ENCODE measurements at regions not wholly inside any gene's neighbourhood (a gene's known extent, or its start where the extent isn't known, plus 50 kb on each side); places are given as distances from the start of the nearest gene placed in this dataset.
"Not testable (repeated sequence)": the region's sequence is repeated elsewhere in the genome, so short reads cannot be mapped to it uniquely, and the experiment has no call there.

DNA sequence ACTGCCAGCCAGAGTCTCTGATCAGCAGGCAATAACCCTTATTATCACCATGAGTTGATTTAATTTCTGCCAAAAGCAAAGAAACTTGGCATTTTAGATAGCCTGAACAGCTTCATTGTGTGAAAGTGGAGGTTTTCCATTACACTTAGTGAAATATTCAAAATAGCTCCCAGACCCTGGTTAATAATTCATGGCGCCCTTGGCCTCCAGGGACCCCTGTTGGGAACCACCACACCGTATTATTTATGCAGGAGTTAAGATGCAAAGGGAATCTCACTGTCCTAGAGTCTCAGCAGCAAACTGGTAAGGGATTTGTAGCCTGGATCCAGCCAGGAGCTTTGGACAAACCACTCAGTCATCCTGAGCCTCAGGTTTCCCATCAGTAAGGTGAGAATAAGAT lies 110.0 kb upstream of the PABPC3 start:
- TF ChIP-seq, protein P1, sequence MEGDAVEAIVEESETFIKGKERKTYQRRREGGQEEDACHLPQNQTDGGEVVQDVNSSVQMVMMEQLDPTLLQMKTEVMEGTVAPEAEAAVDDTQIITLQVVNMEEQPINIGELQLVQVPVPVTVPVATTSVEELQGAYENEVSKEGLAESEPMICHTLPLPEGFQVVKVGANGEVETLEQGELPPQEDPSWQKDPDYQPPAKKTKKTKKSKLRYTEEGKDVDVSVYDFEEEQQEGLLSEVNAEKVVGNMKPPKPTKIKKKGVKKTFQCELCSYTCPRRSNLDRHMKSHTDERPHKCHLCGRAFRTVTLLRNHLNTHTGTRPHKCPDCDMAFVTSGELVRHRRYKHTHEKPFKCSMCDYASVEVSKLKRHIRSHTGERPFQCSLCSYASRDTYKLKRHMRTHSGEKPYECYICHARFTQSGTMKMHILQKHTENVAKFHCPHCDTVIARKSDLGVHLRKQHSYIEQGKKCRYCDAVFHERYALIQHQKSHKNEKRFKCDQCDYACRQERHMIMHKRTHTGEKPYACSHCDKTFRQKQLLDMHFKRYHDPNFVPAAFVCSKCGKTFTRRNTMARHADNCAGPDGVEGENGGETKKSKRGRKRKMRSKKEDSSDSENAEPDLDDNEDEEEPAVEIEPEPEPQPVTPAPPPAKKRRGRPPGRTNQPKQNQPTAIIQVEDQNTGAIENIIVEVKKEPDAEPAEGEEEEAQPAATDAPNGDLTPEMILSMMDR (IDR thresholded peaks at IDR 0.05; ENCODE audit: low read length), result no peak
- TF ChIP-seq EZH2 (IDR thresholded peaks at IDR 0.05; ENCODE audit: borderline replicate concordance, low read length), result no peak
- H4K20me1 ChIP-seq (ENCODE audit: insufficient read depth, low read length), result no peaks in the 10 kb centered on the region
- no peak overlapping the region for H3K9ac ChIP-seq (ENCODE audit: low read length)
- H3K27ac ChIP-seq (ENCODE audit: low read depth, low read length, poor library complexity, severe bottlenecking), result no peak overlapping the region
- no peaks in the 10 kb centered on the region for H3K79me2 ChIP-seq (ENCODE audit: insufficient read depth, low read length)
- no peaks in the 10 kb centered on the region; the same call in 1 of the 2 replicates for H3K27me3 ChIP-seq (ENCODE audit: insufficient read depth, low read length)
- H2AFZ ChIP-seq (ENCODE audit: low read length), result no peak overlapping the region
- H3K4me3 ChIP-seq (ENCODE audit: low read depth, low read length, poor library complexity, severe bottlenecking), result no peak overlapping the region
- H3K4me2 ChIP-seq (ENCODE audit: low read length), result no peak overlapping the region
- no peaks in the 10 kb centered on the region for H3K9me3 ChIP-seq (ENCODE audit: low read length)
- H3F3A ChIP-seq (ENCODE audit: insufficient read depth, low read length), result no peaks in the 10 kb centered on the region
- no peaks in the 10 kb centered on the region for H3K4me1 ChIP-seq (ENCODE audit: insufficient read depth, low read length, severe bottlenecking)
- H3K9me2 ChIP-seq (ENCODE audit: low read depth, low read length), result no peaks in the 10 kb centered on the region
- H3K36me3 ChIP-seq (ENCODE audit: insufficient read depth, low read length), result no peaks in the 10 kb centered on the region

DNA sequence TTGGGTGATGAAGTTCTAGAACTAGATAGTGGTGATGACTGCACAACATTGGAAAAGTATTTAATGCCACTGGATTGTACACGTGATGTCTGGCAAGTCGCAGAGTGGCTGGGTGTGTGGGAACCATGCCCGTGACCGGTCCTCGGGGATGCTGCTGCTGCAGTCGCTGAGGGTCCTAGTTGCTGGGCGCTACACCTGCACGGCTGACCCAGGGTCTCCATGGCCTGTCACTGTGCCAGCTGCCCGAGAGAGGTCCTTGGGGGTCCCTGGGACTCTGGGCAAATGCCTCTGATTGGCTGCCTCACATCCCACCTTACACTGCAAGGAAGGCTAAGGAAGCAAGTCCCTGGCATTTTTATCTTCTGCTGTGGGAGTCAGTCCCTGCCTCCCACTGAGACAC lies 109.1 kb upstream of the PABPC3 start:
- no peak overlapping the region for H3K9ac ChIP-seq (ENCODE audit: low read length)
- TF ChIP-seq, protein P1 (IDR thresholded peaks at IDR 0.05; ENCODE audit: low read length), result no peak
- TF ChIP-seq EZH2 (IDR thresholded peaks at IDR 0.05; ENCODE audit: borderline replicate concordance, low read length), result no peak
- no peaks in the 10 kb centered on the region for H3K9me2 ChIP-seq (ENCODE audit: low read depth, low read length)
- no peaks in the 10 kb centered on the region for H3K9me3 ChIP-seq (ENCODE audit: low read length)
- H4K20me1 ChIP-seq (ENCODE audit: insufficient read depth, low read length), result no peaks in the 10 kb centered on the region
- H3K4me3 ChIP-seq (ENCODE audit: low read depth, low read length, poor library complexity, severe bottlenecking), result no peak overlapping the region
- H3K4me2 ChIP-seq (ENCODE audit: low read length), result no peak overlapping the region
- no peak overlapping the region for H2AFZ ChIP-seq (ENCODE audit: low read length)
- H3K4me1 ChIP-seq (ENCODE audit: insufficient read depth, low read length, severe bottlenecking), result no peaks in the 10 kb centered on the region
- H3K79me2 ChIP-seq (ENCODE audit: insufficient read depth, low read length), result no peaks in the 10 kb centered on the region
- no peaks in the 10 kb centered on the region for H3F3A ChIP-seq (ENCODE audit: insufficient read depth, low read length)
- H3K27me3 ChIP-seq (ENCODE audit: insufficient read depth, low read length), result no peaks in the 10 kb centered on the region; the same call in 1 of the 2 replicates
- H3K27ac ChIP-seq (ENCODE audit: low read depth, low read length, poor library complexity, severe bottlenecking), result no peak overlapping the region
- H3K36me3 ChIP-seq (ENCODE audit: insufficient read depth, low read length), result no peaks in the 10 kb centered on the region

DNA sequence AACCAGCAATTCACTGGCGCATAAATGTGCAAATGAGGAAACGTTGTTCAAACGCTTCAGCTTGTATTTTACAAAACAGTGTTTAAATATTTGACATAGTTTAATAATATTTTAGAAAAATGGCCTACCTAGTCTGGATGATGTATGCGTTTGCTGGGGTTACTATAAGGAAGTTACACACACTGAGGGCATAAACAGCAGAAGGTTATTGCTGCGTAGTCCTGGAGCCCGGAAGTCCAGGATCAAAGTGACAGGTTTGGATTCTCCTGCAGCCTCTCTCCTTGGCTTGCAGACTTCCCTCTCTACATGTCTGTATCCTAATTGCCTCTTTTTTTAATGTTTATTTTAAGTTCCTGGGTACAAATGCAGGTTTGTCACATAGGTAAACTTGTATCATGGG lies 106.0 kb upstream of the PABPC3 start:
- H3K27me3 ChIP-seq (ENCODE audit: insufficient read depth, low read length); H3K9me2 ChIP-seq (ENCODE audit: low read depth, low read length); H4K20me1 ChIP-seq (ENCODE audit: insufficient read depth, low read length); H3K9ac ChIP-seq (ENCODE audit: low read length); H3K36me3 ChIP-seq (ENCODE audit: insufficient read depth, low read length); H3K4me2 ChIP-seq (ENCODE audit: low read length); H3F3A ChIP-seq (ENCODE audit: insufficient read depth, low read length); H3K27ac ChIP-seq (ENCODE audit: low read depth, low read length, poor library complexity, severe bottlenecking); H3K79me2 ChIP-seq (ENCODE audit: insufficient read depth, low read length); H2AFZ ChIP-seq (ENCODE audit: low read length); H3K9me3 ChIP-seq (ENCODE audit: low read length); H3K4me1 ChIP-seq (ENCODE audit: insufficient read depth, low read length, severe bottlenecking); H3K4me3 ChIP-seq (ENCODE audit: low read depth, low read length, poor library complexity, severe bottlenecking): not testable (repeated sequence)

DNA sequence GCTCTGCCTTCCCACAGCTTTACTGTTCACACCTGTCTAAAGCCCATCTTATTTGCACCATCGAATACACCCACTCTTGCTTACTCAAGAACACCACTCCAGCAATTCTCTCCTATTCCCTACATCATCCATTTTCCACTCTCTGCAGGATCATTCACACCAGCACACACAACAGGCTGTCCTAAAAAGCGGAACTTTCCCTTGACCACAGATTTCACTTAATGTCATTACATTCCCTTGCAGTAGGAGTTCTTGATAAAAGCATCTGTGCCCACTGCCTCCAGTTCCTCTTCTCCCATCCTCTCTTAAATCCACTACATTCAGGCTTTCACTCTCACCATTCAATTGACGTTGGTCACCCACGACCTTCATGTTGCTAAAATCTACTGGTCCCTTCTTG lies 103.0 kb upstream of the PABPC3 start:
- not testable (repeated sequence) for H3K79me2 ChIP-seq (ENCODE audit: insufficient read depth, low read length); H3K27ac ChIP-seq (ENCODE audit: low read depth, low read length, poor library complexity, severe bottlenecking); H3K4me2 ChIP-seq (ENCODE audit: low read length); H2AFZ ChIP-seq (ENCODE audit: low read length); H4K20me1 ChIP-seq (ENCODE audit: insufficient read depth, low read length); H3K9me3 ChIP-seq (ENCODE audit: low read length); H3K9me2 ChIP-seq (ENCODE audit: low read depth, low read length); H3F3A ChIP-seq (ENCODE audit: insufficient read depth, low read length); H3K4me3 ChIP-seq (ENCODE audit: low read depth, low read length, poor library complexity, severe bottlenecking); H3K4me1 ChIP-seq (ENCODE audit: insufficient read depth, low read length, severe bottlenecking); H3K36me3 ChIP-seq (ENCODE audit: insufficient read depth, low read length); H3K27me3 ChIP-seq (ENCODE audit: insufficient read depth, low read length); H3K9ac ChIP-seq (ENCODE audit: low read length)
